T-helper 22 cell (primary cell): ENCODE measurements at regions not wholly inside any gene's neighbourhood (a gene's known extent, or its start where the extent isn't known, plus 50 kb on each side); places are given as distances from the start of the nearest gene placed in this dataset.
"Not testable (repeated sequence)": the region's sequence is repeated elsewhere in the genome, so short reads cannot be mapped to it uniquely, and the experiment has no call there.

Source experiments
- DNase-seq: peaks from one replicate; pipeline ENCODE4 v3.0.0-alpha.2; 2020; ENCODE audit warnings: low read depth

DNA sequence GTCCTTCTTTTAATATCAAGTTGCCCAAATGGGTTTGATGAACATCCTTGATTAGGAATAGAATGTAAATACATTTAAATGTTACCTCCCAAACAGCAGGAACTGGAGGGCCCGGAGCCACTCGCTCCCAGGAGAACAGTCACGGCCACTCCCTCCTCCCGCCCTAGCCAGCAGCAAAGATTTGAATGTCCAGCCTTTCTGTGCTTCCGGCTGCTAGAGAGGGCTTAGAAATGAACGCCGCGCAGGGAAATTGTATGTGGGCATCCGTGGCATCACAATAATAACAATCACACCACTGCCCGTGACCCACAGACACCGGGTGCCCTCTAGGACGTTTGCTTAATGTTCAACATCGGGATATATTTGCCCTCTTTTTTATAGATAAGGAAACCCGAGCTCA, 164.9 kb upstream of the SALL3 start:
- no peak for DNase-seq

DNA sequence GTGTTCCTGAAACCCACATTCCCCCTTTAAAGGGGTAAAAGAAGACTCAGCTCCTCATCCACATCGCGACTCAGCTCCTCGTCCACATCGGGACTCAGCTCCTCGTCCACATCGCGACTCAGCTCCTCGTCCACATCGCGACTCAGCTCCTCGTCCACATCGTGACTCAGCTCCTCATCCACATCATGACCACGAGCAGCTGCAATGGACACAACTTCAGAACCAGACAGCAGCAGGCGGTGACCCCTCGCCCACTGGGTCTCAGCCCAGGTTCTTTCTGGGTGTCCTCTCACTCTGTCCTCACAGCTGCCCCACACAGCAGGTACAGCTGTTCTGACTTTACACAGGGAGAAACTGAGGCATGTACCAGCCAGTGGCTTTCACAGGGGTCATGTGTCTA, 163.5 kb upstream of the SALL3 start:
- DNase-seq, result no peak

DNA sequence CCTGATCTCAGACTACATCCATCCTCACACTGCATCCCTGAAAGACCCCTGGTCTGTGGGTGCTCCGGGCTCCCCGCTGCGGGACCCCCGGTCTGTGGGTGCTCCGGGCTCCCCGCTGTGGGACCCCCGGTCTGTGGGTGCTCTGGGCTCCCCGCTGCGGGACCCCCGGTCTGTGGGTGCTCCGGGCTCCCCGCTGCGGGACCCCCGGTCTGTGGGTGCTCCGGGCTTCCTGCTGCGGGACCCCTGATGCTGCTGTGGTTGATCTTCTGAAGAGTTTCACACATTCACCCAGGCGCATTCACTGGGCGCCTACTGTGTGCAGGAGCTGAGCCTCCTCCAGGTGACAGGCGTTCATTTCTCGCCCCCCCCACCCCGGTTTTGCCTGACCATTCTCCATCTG, 162.7 kb upstream of the SALL3 start:
- DNase-seq, result no peak

DNA sequence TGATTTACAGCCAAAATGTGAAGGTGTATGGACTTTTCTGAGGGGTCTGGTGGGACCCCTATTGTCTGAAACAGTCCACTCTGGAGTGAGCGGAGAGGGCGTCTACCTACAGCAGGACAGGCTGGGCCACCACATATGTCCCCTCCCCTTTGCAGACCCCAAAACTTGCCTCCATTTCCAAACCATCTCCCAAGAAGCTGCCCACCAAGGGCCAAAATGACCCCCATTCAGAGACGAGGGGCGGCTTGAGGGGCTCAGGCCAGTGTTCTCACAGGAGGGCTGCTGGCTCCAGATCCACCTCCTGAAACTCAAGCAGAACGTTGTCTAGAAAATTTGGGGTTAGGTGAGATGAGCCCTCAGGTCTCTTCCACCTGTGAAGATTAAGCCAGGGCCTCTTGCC, 161.1 kb upstream of the SALL3 start:
- no peak for DNase-seq

DNA sequence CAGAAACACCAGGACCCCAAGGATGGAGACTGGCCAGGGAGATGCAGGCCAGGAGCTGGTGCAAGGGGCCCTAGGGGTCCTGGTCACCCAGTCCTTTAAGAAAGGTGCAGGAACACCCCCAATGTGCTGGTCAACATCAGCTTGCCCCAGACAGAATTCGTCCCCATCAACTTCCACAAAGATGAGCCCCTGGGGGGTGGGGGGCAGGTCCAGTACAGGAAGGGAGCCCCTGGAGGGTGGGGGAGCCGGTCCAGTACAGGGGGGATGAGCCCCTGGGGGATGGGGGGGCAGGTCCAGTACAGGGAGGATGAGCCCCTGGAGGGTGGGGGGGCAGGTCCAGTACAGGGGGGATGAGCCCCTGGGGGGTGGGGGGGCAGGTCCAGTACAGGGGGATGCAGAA, 160.7 kb upstream of the SALL3 start:
- DNase-seq, result no peak

DNA sequence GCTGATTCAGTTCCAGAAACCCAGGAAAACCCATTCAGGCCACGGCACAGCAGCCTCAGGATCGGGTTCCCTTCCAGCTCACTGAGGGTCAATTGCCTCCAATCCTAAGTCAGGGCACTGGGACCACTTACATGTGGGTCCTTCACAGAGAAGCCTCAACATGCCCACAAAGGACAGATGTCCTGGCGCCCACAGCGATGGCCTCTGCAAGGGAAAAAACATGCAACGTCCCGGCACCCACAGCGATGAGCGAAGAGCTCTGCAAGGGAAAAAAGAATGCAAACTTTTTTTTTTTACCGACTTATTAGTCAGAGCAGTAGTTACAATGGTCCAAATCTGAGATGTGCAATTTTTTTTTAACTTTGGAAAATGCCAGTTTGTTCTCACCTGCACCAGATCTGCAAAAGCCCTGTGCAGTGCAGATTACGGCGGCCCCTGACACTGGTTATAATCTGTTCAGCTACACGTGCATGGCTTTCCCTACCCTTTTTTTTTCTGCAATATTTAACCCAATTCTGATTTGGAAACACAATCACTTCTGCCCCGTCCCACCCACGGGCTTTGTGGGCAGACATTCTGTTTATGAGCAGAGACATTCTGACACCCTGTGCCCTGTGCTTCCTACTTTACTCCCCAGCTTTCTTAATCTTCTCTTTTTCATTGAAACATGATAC, 159.3 kb upstream of the SALL3 start:
- no peak for DNase-seq

DNA sequence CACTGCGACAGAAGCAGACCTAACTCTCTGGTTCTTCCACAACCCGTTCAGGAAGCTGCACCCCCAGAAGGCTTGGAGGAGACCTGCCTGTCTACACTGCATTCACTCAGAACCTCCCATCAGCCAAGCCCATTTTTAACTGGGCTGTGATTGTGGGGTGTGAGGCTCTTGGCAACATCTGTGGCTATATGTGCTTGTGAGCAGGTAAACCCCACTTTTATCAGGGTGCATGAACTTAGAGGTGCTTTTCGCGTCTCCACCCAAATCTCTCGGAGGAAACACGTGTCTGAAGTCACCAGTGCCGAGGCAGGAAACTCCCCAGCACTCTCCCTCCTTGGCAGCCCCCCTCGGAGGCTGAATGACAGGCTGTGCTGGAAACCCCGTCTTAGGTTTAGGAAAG, 158.2 kb upstream of the SALL3 start:
- DNase-seq, result no peak

DNA sequence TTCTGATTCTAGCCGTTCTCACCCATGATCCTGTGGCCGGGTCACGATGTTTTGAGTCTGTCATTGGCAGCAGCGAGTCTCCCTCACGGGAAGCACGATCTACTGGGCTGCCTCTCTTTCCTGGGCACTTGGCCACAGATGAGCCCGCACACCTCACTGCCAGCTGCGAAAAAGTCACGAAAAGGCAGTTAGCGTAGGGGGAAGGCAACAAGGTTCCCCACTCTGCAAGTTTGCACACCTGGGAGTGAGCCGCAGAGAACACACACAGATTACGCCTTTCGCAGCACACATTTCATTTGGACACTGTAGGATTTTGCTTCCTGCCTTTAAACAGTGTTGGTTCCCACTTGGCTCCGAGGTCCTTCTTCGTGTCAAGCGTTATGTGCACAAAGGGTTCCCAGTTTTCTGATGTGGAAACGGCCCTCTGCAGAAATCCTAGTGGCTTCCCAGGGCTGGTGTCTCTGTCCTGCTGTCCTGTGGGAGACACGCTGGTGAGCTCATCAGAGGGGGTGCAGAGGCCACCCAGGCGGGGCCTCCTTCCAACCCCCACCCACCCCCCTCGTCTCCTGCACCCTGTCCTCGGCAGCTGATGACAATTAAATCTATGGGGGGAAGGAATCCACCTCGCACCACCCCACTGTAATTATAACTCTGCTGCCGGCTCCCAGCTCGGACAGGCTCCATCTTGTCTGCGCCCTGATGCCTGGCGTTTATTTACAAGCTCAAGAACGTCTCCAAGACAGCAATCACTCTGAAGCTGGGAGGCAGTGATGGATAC, 157.3 kb upstream of the SALL3 start:
- no peak for DNase-seq

DNA sequence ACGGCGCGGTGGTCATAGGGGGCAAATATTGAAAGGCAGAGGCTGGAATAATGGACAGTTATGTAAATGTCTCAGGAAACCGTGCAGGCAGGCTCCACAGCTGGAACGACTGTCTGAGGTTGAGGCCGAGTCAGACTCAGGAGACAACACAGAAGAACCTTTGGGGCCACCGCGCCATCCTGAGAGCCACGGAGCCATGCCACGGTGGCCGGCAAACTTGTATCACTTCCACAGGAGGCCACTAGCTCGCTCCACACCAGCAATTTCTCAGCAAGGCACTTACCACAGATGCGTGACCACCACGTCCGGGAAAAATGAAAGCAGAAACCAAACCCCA, 156.7 kb upstream of the SALL3 start:
- no peak for DNase-seq

DNA sequence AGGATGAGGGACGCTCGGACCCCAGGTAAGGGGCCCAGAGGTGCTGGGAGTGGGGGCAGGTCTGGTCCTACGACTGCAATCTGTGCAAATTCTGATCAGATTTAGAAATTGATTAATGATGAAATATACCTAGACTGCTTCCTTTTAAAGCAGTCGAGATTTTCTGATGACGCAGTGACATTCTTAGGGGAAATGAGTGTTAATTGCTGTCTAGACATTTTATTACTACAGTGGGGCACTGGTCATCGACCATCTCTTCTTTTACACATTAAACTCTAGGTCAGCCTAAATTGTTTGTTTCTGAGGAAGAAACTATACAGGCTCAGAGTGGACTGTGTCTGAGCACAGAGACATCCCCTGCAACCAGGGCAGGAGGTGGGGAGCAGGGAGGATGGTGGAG, 154.4 kb upstream of the SALL3 start:
- DNase-seq, result no peak

DNA sequence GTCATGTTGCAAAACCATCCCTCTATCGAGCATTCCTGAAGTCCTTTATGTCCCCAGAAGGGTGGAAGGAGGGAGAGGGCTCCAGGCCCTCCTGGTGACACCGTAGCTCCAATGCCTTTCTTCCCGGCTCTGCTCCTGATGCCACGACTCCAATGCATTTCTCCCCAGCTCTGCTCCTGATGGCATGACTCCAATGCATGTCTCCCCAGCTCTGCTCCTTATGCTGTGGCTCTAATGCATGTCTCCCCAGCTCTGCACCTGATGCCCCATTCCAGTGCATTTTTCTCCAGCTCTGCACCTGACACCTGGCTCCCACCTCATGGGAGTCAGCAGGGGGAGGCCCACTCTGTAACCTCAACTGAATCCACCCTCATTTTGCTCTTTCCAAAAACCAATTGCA, 153.0 kb upstream of the SALL3 start:
- no peak for DNase-seq

DNA sequence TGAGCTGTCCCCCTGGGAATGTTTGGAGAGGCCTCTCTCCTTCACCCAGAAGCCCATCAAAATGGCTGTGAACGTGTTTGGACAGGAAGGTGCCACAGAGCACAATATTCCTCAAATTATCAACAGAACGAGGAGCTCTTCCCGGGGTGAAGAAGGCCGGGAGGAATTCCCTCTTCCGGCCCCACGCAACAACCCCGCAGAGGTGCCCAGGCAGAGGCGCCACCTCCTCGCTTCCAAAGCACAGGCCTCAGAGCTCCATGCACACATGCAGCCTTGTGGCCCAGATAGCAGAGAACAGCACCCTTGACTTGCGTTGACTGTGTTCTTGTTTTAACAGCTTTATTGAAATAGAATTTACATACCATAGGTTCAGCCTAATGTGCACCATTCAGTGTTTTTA, 152.5 kb upstream of the SALL3 start:
- no peak for DNase-seq

DNA sequence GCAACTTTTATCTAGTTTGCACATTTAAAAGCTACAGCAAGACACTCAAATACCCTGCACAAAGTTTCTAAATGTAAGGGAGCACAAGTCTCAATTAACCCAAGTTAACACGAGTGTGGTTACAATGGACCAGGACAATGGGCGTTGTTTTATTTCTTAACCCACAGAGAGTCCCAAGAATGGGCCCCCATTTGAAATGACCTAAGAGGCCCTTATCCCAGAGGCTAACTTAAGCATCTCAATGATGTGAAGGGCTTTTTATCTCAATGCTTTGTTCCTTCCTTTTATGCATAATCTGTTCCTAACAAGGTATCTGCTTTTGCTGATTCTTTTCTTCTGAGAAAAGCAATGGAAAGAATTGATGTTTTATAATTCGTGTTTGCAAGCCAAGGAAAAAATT, 151.5 kb upstream of the SALL3 start:
- no peak for DNase-seq

DNA sequence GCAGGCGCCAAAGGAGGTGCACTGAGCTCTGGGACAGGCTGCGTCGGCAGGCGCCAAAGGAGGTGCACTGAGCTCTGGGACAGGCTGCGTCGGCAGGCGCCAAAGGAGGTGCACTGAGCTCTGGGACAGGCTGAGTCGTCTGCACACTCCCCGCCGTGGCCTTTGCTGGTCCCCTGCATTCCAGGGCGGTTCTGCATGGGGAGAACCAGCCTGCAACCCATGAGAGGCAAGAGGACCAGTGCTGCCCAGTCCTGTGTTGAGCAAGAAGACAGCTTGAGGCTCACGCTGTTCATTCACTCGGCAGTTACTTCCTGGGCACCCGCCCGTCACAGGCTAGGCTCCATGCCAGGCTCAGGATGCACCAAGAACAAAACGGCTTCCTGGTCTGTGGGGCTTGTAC, 150.6 kb upstream of the SALL3 start:
- not testable (repeated sequence) for DNase-seq

DNA sequence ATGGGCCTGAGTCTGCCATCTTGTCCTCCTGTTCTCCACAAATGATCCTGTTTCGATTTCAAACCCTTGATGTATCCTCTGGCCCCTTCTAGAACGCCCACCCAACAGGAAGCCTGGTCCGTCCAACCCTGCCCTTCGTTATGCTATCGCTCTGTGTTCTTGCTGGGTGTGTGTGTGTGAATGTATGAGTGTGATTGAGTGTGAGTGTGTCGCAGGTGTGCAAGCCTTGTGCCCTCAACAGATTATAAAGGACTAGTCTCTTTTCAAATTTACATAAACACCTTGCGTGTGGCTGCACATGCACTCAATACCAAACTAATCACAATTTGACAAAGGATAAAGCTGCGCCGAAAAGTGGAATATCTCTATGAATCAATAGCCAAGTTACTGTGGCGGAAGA, 149.5 kb upstream of the SALL3 start:
- DNase-seq, result no peak

DNA sequence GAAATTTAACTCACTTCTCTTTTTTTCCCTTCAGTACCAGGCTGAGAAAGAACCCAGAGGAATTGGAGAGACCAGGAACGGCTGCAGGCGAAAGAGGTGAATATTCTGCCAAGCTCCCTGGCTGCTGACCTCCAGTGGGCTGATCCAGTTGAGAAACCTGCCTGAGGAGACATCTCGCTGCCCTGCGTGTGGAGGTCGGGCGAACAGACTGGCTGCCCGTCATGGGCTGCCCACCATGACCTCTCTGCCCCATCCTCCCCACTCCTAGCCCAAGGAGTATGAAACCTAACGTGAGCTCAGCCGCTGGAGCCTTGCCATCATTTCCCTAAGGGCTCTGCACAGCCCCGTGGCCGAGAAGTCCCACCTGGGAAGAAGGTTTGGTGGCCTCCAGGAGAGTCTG, 148.8 kb upstream of the SALL3 start:
- DNase-seq, result no peak

DNA sequence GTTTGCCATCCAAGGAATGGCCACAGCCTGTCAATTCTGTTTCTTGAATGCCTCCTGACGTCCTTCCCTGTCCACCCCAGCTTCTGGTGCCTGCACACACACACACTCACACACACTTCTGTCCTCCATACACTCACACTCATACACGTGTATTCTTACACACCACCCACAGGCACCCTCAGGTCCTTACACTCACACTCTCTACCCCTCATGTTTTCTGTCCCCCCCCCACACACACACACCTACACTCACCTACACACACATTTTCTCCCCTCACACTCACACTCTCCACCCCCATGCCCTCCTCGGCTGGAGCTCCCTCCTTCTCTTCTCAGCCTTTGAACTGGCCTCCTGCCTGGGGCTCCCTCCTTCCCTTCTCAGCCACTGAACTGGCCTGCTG, 148.0 kb upstream of the SALL3 start:
- DNase-seq, result no peak

DNA sequence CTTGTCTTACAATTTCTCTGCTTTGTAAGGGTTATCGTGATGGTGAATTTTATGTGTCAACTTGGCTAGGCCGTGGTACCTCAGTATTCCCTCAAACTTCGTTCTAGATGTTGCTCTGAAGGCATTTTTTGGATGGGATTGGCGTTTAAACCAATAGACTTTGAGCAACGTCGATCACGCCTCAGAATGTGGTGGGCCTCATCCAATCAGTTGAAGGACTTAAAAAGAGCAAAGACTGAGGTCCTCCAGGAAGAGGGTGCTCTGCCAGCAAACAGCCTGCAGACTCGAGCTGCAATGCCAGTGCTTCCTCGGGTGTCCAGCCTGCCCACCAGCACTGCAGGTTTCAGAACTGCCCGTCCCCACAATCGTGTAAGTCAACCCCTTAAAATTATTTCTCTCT, 145.8 kb upstream of the SALL3 start:
- no peak for DNase-seq

DNA sequence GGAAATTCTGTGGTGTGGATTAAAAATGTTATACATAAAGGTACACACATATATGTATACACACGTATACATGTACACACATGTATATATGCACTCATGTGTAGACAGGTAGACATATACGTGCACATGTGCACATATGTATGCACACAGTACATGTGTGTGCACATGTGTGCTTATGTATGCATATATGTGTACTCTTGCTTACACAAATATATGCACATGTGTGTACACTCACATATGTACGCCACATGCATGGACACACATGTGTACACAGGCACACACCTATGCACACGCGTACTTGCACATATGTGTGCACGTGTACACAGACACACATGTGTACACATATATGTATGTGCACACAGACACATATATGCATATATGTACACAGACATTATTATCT, 142.8 kb upstream of the SALL3 start:
- no peak for DNase-seq

DNA sequence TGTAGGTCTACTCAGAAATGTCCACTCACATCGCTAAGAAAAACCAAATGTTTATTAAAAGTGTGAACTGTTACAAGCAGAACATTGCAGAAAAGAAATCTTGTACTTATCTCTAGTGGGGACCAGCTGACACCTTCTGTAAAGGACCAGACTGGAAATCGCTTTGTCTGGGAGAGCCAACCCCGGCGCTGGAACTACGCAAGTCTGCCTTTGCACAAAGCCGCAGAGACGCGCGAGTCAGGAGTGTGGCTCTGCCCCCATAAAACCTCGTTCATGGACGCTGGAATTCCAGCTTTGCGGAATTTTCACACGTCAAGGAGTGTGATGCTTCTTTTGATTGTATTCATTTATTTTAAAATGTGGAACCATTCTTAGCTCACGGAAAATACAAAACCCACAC, 141.9 kb upstream of the SALL3 start:
- DNase-seq, result no peak

DNA sequence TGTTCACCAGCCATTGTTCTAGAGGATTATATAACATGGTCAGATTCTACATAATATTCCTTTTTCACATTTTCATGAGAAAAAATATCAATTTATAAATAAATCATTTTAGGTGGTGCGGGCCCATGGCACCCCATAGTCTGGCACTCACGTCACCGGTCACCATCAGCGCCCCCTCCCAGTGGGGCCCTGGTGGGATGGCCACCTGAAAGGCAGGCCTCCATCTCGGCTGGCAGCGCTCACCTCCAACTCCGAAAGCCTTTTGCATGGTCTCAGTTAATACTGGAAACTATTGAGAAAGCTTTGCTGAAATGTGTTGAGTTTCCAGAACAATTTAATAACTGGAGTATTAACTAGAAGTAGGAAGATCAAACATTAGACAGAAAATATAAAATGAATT, 141.4 kb upstream of the SALL3 start:
- DNase-seq, result no peak

DNA sequence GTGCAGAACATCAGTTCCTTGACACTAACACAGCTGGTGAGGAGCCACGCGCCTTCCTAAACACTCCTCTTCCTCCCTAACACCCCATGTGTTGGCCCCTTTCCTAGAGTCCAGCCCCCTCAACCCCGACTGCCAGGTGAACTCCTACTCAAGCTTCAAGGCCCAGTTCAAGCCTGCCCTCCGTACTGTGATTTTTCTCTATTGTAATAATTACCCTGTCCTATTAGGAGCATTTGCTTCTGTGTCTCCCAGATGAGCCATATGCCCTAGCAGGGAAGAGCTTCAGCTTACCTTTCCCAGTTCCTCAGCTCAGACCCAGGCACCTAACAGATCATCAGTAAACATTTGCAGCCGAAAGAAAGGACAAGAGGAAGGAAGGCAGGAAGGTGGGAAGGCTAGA, 130.6 kb upstream of the SALL3 start:
- no peak for DNase-seq

DNA sequence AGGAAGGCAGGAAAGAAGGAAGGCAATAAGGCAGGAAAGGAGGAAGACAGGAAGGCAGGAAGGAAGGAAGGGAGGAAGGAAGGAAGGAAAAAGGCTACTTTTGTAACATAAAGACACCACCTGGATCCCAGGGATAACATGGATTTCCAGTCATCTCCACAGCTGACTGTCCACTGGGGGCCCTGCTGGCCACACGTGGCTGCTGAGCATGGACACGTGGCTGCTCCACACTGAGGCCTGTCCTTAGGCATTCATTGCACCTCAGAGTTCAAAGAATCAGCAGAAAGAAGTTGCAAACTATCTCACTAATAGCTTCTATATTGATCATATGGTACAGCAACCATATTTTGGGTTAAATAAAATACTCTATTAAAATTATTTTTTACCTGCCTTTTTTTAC, 130.2 kb upstream of the SALL3 start:
- no peak for DNase-seq

DNA sequence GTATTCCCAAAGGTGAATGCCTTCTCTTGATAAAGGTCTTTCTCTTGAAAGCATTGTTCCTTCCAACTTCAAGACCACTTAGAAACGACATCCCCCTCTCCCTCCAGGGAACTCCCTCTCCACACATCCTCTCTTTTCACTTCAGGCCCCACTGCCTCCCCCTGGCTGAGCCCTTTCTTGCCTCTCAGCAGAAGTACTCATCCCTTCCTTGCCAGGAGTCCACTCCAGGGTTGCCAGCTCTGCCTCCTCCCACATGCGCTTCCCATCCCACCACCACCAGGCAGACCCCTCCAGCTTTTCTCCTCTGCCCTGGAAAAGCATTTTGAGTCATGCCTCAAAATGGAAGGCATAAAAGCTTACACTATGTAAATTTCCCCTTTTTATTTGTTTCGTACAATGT, 126.3 kb upstream of the SALL3 start:
- no peak for DNase-seq
